Skin epidermis (tissue), 12 donors: ENCODE measurements at regions not wholly inside any gene's neighbourhood (a gene's known extent, or its start where the extent isn't known, plus 50 kb on each side); places are given as distances from the start of the nearest gene placed in this dataset.

Experiments used
- H3K27ac ChIP-seq, 21 experiments: fragments of 200-600 bp; sonication (generic) in 11 of 21; one replicate each; pipeline ENCODE4 v1.5.0; 2020; ENCODE audit warnings: mild to moderate bottlenecking in 3 of 21, inconsistent platforms in 2 of 21, moderate library complexity in 2 of 21
- H3K4me3 ChIP-seq, 7 experiments: fragments of 200-600 bp; sonication (generic) in 2 of 7; one replicate each; pipeline ENCODE4 v1.5.0; 2020; ENCODE audit warnings: inconsistent platforms in 2 of 7, mild to moderate bottlenecking in 2 of 7, moderate library complexity in 1 of 7

DNA sequence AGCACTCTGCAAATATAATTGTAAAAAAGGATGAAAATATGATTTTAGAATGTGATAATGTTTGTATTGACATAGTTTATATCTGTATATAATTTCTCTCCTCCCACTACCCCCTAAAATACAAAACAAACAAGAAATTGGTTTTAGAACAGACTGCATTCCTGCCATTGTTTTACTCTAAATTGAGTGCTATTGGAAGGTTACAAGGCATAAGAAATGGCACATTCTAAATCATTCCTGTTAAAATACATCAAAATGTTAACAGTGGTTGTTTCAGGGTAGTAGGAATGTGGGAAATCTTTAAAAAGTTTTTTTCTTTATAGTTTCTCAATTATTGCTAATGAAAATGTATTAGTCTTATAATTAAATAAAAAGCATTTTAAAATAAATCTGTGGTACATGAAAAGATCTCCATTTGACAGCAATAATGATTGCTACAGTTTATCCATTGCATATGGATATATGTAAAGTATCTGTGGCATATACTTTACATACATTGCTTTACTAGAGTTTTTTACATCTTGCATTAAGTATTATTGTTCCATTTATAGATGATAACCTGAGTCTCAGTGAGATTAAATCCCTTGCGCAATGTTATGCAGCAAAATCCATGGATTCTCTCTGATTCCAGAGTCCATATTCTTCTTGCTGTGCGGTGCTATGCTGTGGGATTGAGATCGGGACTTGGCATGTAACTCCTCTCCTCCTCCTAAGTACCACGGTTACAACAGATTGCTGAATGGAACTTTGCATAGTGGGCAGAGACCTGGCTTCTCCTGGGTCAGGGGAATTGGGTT is 319.8 kb downstream of the LMO4 start:
- no peak overlapping the region for H3K27ac ChIP-seq

DNA sequence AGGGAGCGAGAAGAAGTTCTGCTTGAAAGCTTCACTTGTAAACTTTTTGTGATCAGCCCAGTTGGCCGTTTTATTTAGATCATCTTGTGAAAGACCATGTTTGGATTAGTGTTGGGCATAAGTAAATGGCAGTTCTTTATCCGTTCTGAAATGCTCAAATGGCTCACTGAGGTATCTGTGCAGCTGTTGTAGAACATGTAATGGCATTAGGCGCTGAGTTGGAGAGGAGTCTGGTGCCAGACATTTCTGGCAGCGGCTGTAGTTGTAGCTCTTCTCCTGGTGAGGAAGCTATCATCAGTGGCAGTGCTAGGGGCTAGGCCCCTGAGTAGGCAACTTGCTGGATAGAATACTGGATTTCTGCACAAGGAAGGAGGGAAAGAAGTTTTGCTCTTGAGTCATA is 321.6 kb downstream of the LMO4 start:
- no peak overlapping the region for H3K4me3 ChIP-seq
- H3K27ac ChIP-seq, result no peak overlapping the region

More for the DNA sequence above, 319.8 kb downstream of the LMO4 start:
- no peak overlapping the region for H3K4me3 ChIP-seq

DNA sequence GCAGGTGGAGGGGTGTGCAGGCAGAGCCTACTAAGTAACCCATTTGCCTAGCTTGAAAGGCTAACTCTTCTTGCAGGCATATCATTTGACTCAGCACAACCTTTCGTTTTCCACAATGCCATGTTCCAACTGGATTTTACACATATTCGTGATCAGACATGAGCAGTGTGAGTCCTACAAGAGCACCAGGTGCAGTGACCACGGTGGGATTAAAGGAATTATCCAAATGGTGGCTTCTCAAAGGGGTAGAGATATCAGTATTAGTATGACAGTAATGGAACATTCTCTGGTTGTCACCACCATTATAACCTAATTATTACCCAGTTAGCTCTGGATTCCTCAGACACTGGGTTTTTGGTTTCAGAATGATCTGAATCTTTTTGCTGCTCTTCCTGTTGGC is 323.5 kb downstream of the LMO4 start:
- no peak overlapping the region for H3K4me3 ChIP-seq

DNA sequence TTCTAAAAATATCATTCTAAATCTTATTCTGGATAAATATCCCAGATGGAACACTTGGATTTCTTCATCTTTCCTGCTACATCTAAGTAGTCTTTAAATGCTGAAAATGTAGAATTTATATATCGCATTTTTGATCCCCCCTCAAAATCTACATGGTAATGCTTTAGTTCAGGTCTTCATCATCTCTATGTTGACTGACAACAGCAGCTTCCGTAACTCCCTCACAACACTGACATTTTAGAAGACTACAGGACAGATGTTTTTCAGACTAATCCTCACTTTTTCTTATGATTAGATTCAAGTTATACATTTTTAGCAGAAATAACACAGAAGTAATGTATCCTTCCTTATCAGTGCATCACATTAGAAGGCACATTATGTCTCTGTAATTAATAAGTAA is 336.5 kb downstream of the LMO4 start:
- H3K27ac ChIP-seq, result no peak overlapping the region
- H3K4me3 ChIP-seq, result no peak overlapping the region

More for the DNA sequence above, 323.5 kb downstream of the LMO4 start:
- H3K27ac ChIP-seq, result no peak overlapping the region

GRCh38 chr1:87666681-87667080 is 338.0 kb downstream of the LMO4 start:
- H3K4me3 ChIP-seq, result no peak overlapping the region
- no peak overlapping the region for H3K27ac ChIP-seq

DNA sequence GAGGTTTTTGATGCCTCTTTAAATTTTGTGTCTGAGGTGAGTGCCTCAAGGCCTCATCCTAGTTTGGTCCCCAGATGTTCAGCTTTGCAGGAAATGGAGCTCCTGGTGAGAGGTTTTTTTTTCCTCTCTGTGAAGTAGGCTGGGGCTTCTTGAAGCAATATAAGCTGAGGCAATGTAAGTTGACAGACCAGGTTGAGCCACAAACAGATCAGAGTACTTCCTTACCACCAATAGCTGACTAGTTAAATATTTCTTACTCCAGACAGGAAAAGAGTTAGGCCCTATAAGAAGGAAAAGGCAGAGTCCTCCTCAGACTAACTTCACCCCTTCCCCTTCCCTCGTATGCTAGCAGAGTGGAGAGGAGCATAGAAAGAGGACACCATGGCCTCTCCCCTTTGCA is 341.0 kb downstream of the LMO4 start:
- no peak overlapping the region for H3K4me3 ChIP-seq
- no peak overlapping the region for H3K27ac ChIP-seq

DNA sequence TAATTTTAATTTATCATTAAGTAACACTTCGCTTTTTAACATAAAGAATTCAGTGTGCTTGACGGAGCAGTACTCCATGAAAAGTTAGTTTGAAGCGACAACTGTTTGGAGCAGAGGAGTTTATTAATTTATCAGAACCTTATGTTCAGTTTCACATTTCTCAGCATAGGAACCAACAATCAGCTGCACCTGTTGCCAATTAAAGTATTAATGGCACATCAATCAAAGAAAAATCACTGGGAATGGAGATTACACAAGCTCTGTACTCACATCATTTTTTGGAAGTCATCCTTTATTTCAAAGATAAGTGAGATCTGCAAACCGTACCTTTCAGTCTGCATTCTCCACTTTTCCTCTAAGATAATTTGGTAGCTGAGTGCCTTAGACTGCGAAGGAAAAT is 344.6 kb downstream of the LMO4 start:
- Histone ChIP-seq H3K4me3 (no peak overlapping the region), H3K27ac (no peak overlapping the region)

GRCh38 chr1:87673748-87674147 is 345.1 kb downstream of the LMO4 start:
- Histone ChIP-seq H3K27ac (no peak overlapping the region), H3K4me3 (no peak overlapping the region)

DNA sequence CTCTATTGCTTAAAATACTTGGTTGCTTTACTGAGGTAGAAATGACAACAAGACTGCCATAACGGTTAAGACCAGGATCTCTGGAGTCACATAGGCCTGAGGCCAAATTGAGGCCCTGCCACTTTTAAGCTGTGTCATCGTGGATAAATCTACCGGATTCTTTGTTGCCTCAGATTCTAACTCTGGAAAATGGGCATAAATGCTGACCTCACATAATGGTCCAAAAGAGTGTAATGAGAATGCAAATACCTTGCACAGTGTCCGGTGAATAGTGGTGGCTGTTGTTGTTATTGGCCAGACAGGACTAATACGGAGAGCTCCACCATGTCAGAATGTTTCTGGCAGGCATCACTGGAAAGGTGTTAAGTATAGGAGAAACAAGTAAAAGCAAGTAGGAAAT is 346.1 kb downstream of the LMO4 start:
- no peak overlapping the region for H3K4me3 ChIP-seq
- H3K27ac ChIP-seq, result no peak overlapping the region

- H3K4me3 ChIP-seq, result no peak overlapping the region
- no peak overlapping the region for H3K27ac ChIP-seq
These were observed 349.6 kb downstream of the LMO4 start for GRCh38 chr1:87678266-87678665.

- H3K27ac ChIP-seq, result no peak overlapping the region
- no peak overlapping the region for H3K4me3 ChIP-seq
These were observed 353.9 kb downstream of the LMO4 start for GRCh38 chr1:87682565-87682964.

DNA sequence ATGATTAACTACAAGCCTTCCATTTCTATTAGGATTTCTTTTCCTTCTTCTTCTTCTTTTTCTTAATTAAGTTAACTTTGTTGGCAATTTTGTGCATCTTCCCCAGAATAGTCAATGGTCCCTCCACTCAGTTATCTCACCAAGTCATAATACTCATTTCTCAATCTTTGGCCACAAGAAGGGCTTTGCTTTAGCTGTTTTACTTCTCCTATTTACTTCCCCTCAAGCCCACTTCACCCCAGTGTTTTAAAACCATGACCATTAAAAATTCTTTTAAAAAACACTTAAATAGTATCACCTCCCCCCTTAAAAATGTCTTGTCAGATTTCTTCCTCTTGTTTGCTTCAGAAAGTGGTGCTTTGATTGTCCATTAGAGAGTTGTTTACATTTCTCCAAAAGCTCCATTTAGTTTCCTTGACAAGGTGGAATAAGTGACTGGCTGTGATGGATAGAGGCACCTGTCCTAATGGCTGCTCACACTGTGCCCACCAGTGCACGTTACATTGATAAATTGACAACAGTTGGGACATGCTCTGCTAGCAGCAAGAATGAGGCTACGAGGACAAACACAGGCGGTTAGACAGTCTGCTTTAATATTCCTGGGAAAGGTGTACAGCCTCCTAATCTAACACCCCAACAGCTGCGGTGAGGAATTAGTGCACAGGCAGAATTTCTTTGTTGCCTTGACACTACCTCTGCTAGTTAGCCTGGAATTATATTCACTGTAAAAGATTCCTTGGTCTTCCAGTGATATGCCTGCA is 354.7 kb downstream of the LMO4 start:
- H3K4me3 ChIP-seq, result no peak overlapping the region
- peak overlapping the region in 1 of 21 experiments; percentile 61 for H3K27ac ChIP-seq

- peak overlapping the region in 3 of 7 experiments; percentile 4 to 10 (median 6) for H3K4me3 ChIP-seq
- H3K27ac ChIP-seq, result peak overlapping the region in 8 of 21 experiments; percentile 7 to 61 (median 18)
These were observed 355.5 kb downstream of the LMO4 start for GRCh38 chr1:87684194-87684593.

- Histone ChIP-seq H3K27ac (peak overlapping the region in 5 of 21 experiments; percentile 7 to 61 (median 35)), H3K4me3 (peak overlapping the region in 1 of 7 experiments; percentile 10)
These were observed 356.1 kb downstream of the LMO4 start for GRCh38 chr1:87684713-87685205.

DNA sequence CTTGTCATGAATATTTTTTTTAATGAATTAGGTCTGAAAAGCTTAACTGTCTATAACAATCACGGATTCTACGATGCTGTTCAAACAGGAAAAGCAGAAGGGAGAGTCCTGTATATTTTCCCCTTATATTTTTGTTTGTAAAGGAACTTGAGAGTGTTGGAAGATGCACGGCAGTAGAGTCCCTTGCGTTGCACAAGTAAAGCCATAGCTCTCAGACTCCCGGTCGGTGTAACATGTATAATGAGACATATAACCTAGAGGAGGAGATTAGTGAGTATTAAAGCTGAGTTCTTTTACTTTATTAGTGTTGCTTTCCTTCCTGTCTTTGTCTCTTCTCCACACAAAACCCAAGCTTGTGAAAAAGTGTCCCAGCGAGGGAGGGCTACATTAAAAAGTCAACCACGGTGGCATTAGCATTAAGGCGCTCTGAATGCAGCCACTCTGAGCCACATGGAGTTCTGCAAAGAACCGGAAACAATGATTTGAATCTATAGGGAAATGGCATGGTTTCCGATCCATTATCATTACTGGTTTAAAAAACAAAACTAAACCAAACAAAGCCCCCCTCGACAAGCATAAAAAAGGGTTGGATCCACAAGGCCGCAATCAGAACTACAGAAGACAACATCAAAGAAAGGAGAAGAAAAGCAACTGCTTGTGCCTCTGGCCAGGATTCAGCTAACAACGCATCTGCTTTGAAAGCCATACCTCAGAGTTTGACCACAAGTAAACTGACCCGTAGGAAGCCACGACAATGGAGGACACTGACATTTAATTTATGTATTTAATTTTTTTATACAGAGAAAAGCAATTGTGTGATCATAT is 356.8 kb downstream of the LMO4 start:
- H3K27ac ChIP-seq, result peak overlapping the region in 2 of 21 experiments; percentile 14 to 25
- H3K4me3 ChIP-seq, result no peak overlapping the region

- Histone ChIP-seq H3K27ac (no peak overlapping the region), H3K4me3 (no peak overlapping the region)
These were observed 357.4 kb downstream of the LMO4 start for GRCh38 chr1:87686136-87686495.

- Histone ChIP-seq H3K4me3 (no peak overlapping the region), H3K27ac (no peak overlapping the region)
These were observed 358.0 kb downstream of the LMO4 start for GRCh38 chr1:87686671-87687070.

DNA sequence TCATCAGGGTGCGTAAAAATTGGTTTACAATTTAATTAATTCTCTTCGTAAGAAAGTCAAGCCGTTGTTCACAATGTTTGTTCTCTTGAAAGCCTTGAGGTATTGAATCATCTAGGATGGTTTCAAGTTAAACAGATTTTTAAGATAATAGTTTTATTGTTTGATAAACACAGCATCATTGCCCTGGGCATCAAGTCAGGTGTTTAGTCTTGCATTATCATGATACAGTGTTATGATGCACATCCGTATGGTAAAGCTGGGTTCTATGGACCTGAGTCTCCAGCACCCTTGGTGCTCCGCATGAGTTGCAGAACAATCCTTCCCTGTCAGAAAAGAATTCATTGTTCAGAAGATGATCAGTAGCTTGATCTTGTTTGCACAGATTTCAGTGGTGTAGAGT is 359.5 kb downstream of the LMO4 start:
- Histone ChIP-seq H3K4me3 (no peak overlapping the region), H3K27ac (no peak overlapping the region)

- H3K4me3 ChIP-seq, result no peak overlapping the region
- no peak overlapping the region for H3K27ac ChIP-seq
These were observed 360.8 kb downstream of the LMO4 start for GRCh38 chr1:87689487-87689886.

GRCh38 chr1:87696483-87696882 is 367.8 kb downstream of the LMO4 start:
- no peak overlapping the region for H3K4me3 ChIP-seq
- H3K27ac ChIP-seq, result no peak overlapping the region
